ENCODE measurements at regions not wholly inside any gene's neighbourhood (a gene's known extent, or its start where the extent isn't known, plus 50 kb on each side); places are given as distances from the start of the nearest gene placed in this dataset.

DNA sequence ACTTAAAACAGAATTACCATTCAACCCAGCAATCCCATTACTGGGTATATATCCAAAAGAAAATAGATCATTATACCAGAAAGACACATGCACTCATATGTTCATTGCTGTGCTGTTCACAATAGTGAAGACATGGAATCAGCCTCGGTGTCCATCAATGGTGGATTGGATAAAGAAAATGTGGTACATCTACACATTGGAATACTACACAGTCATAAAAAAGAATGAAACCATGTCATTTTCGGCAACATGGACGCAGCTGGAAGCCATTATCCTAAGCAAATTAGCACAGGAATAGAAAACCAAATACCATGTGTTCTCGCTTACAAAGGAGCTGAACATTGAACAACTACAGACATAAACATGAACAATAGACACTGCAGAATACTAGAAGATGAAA lies 244.8 kb upstream of the PROX1 start:
- Histone ChIP-seq H3K9me3 (ENCODE audit: control insufficient read depth, insufficient read depth, low read length) (no peaks in the 10 kb centered on the region), H3K4me2 (ENCODE audit: low read length) (no peak overlapping the region), H3K36me3 (ENCODE audit: control insufficient read depth, low read length) (no peaks in the 10 kb centered on the region), H4K20me1 (ENCODE audit: control insufficient read depth, insufficient read depth, low read depth, low read length) (no peaks in the 10 kb centered on the region), H3K4me1 (ENCODE audit: control insufficient read depth, low read length) (no peaks in the 10 kb centered on the region), H3K9me2 (replicated peaks; ENCODE audit: control insufficient read depth, low read length) (no peaks in the 10 kb centered on the region), H3K27ac (ENCODE audit: low read depth, low read length) (no peak overlapping the region), H3K79me2 (ENCODE audit: control insufficient read depth, low read length) (no peaks in the 10 kb centered on the region), H3K27me3 (ENCODE audit: control insufficient read depth, low read length) (no peaks in the 10 kb centered on the region), H3F3A (ENCODE audit: control insufficient read depth, insufficient read depth) (no peaks in the 10 kb centered on the region), H3K4me3 (ENCODE audit: low read length) (no peak overlapping the region)
- no peak for TF ChIP-seq EZH2phosphoT487 (IDR thresholded peaks at IDR 0.05; ENCODE audit: borderline replicate concordance, low read length)
- TF ChIP-seq, protein P1, sequence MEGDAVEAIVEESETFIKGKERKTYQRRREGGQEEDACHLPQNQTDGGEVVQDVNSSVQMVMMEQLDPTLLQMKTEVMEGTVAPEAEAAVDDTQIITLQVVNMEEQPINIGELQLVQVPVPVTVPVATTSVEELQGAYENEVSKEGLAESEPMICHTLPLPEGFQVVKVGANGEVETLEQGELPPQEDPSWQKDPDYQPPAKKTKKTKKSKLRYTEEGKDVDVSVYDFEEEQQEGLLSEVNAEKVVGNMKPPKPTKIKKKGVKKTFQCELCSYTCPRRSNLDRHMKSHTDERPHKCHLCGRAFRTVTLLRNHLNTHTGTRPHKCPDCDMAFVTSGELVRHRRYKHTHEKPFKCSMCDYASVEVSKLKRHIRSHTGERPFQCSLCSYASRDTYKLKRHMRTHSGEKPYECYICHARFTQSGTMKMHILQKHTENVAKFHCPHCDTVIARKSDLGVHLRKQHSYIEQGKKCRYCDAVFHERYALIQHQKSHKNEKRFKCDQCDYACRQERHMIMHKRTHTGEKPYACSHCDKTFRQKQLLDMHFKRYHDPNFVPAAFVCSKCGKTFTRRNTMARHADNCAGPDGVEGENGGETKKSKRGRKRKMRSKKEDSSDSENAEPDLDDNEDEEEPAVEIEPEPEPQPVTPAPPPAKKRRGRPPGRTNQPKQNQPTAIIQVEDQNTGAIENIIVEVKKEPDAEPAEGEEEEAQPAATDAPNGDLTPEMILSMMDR (IDR thresholded peaks at IDR 0.05; ENCODE audit: low read depth, low read length, poor library complexity, severe bottlenecking) = no peak

DNA sequence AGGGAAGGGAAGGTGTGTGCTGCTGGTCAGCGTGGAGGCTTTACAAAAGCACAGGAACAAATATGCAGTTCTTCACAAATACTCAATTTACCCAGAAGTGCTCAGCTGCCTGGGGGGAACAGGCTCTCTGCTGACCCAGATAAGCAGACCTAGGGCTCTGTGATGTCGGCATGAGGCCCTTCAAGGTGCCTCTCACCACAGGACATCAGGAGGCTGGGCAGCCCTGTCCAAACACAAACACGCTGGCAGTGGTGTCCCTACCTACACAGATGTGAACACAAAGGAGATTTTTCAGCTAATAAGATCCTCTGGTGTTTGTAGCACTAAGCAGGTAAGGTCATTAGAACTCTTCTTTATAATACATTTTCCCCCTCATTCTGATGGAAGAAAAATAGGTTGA lies 243.0 kb upstream of the PROX1 start:
- no peaks in the 10 kb centered on the region for H3K27me3 ChIP-seq (ENCODE audit: control insufficient read depth, low read length)
- H3K9me3 ChIP-seq (ENCODE audit: control insufficient read depth, insufficient read depth, low read length) = no peaks in the 10 kb centered on the region
- H3K4me1 ChIP-seq (ENCODE audit: control insufficient read depth, low read length) = no peaks in the 10 kb centered on the region
- H3K9me2 ChIP-seq (replicated peaks; ENCODE audit: control insufficient read depth, low read length) = no peaks in the 10 kb centered on the region
- no peak overlapping the region for H3K4me2 ChIP-seq (ENCODE audit: low read length)
- no peaks in the 10 kb centered on the region for H3K36me3 ChIP-seq (ENCODE audit: control insufficient read depth, low read length)
- TF ChIP-seq EZH2phosphoT487 (IDR thresholded peaks at IDR 0.05; ENCODE audit: borderline replicate concordance, low read length) = no peak
- TF ChIP-seq, protein P1 (IDR thresholded peaks at IDR 0.05; ENCODE audit: low read depth, low read length, poor library complexity, severe bottlenecking) = no peak
- H3K79me2 ChIP-seq (ENCODE audit: control insufficient read depth, low read length) = no peaks in the 10 kb centered on the region
- H3K4me3 ChIP-seq (ENCODE audit: low read length) = no peak overlapping the region
- no peak overlapping the region for H3K27ac ChIP-seq (ENCODE audit: low read depth, low read length)
- H4K20me1 ChIP-seq (ENCODE audit: control insufficient read depth, insufficient read depth, low read depth, low read length) = no peaks in the 10 kb centered on the region
- H3F3A ChIP-seq (ENCODE audit: control insufficient read depth, insufficient read depth) = no peaks in the 10 kb centered on the region

DNA sequence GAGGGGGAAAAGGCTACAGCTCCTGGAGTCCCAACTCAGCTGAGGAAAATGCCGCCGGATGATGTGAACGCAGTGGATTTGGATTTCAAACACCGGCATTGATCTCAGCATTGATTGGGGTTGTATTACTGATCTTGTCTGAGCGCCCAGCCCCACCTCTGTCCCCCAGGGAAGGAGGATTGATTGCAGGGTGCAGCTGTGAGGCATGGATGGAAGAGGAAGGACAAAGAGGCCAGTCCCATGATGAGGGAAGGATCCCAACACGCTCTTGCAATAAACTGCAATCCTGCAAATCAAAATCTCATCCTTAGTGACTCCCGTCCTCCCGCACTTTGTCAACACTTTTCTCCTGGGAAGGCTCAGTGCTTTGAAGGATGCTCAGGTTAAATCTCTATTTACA lies 242.3 kb upstream of the PROX1 start:
- no peaks in the 10 kb centered on the region for H3F3A ChIP-seq (ENCODE audit: control insufficient read depth, insufficient read depth)
- no peaks in the 10 kb centered on the region for H3K9me2 ChIP-seq (replicated peaks; ENCODE audit: control insufficient read depth, low read length)
- H3K27ac ChIP-seq (ENCODE audit: low read depth, low read length) = no peak overlapping the region
- no peaks in the 10 kb centered on the region for H4K20me1 ChIP-seq (ENCODE audit: control insufficient read depth, insufficient read depth, low read depth, low read length)
- H3K4me1 ChIP-seq (ENCODE audit: control insufficient read depth, low read length) = no peaks in the 10 kb centered on the region
- H3K9me3 ChIP-seq (ENCODE audit: control insufficient read depth, insufficient read depth, low read length) = no peaks in the 10 kb centered on the region
- H3K4me3 ChIP-seq (ENCODE audit: low read length) = no peak overlapping the region
- H3K27me3 ChIP-seq (ENCODE audit: control insufficient read depth, low read length) = no peaks in the 10 kb centered on the region
- H3K79me2 ChIP-seq (ENCODE audit: control insufficient read depth, low read length) = no peaks in the 10 kb centered on the region
- H3K4me2 ChIP-seq (ENCODE audit: low read length) = no peak overlapping the region
- TF ChIP-seq, protein P1 (IDR thresholded peaks at IDR 0.05; ENCODE audit: low read depth, low read length, poor library complexity, severe bottlenecking) = no peak
- TF ChIP-seq EZH2phosphoT487 (IDR thresholded peaks at IDR 0.05; ENCODE audit: borderline replicate concordance, low read length) = no peak
- H3K36me3 ChIP-seq (ENCODE audit: control insufficient read depth, low read length) = no peaks in the 10 kb centered on the region

DNA sequence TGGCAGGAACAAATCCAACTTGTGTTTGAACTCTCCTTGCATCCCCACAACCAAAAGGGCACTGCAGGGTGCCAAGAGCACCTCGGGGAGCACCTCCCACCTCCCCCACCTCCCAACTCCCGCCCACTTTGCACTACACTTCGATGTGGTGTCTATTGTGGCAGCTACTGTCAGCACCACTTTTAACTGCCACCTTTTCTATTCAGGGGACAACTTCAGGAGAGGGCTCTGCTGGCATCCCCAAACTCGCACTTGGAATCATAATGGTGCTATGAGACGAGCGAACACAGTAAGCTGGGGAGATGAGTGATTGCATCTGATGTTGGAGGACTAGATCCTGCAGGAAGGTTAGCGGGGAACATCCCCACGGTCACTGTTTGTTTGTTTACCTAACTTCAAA lies 238.2 kb upstream of the PROX1 start:
- TF ChIP-seq, protein P1 (IDR thresholded peaks at IDR 0.05; ENCODE audit: low read depth, low read length, poor library complexity, severe bottlenecking) = no peak
- TF ChIP-seq EZH2phosphoT487 (IDR thresholded peaks at IDR 0.05; ENCODE audit: borderline replicate concordance, low read length) = no peak
- Histone ChIP-seq H3K4me3 (ENCODE audit: low read length) (no peak overlapping the region), H3F3A (ENCODE audit: control insufficient read depth, insufficient read depth) (no peaks in the 10 kb centered on the region), H4K20me1 (ENCODE audit: control insufficient read depth, insufficient read depth, low read depth, low read length) (no peaks in the 10 kb centered on the region), H3K4me1 (ENCODE audit: control insufficient read depth, low read length) (no peaks in the 10 kb centered on the region), H3K27ac (ENCODE audit: low read depth, low read length) (no peak overlapping the region), H3K36me3 (ENCODE audit: control insufficient read depth, low read length) (no peaks in the 10 kb centered on the region), H3K79me2 (ENCODE audit: control insufficient read depth, low read length) (no peaks in the 10 kb centered on the region), H3K4me2 (ENCODE audit: low read length) (no peak overlapping the region), H3K9me3 (ENCODE audit: control insufficient read depth, insufficient read depth, low read length) (no peaks in the 10 kb centered on the region), H3K9me2 (replicated peaks; ENCODE audit: control insufficient read depth, low read length) (no peaks in the 10 kb centered on the region), H3K27me3 (ENCODE audit: control insufficient read depth, low read length) (no peaks in the 10 kb centered on the region)
